GM19324 (cell line): ENCODE measurements at regions not wholly inside any gene's neighbourhood (a gene's known extent, or its start where the extent isn't known, plus 50 kb on each side); places are given as distances from the start of the nearest gene placed in this dataset.
"Not testable (repeated sequence)": the region's sequence is repeated elsewhere in the genome, so short reads cannot be mapped to it uniquely, and the experiment has no call there.

Experiments
- ATAC-seq: cut with Tn5 transposase; IDR thresholded peaks from one replicate; pipeline ENCODE4 v1.9.1; 2021; ENCODE audit warnings: mild to moderate bottlenecking, moderate library complexity; ENCODE audit not compliant: unreplicated experiment, low FRiP score

DNA sequence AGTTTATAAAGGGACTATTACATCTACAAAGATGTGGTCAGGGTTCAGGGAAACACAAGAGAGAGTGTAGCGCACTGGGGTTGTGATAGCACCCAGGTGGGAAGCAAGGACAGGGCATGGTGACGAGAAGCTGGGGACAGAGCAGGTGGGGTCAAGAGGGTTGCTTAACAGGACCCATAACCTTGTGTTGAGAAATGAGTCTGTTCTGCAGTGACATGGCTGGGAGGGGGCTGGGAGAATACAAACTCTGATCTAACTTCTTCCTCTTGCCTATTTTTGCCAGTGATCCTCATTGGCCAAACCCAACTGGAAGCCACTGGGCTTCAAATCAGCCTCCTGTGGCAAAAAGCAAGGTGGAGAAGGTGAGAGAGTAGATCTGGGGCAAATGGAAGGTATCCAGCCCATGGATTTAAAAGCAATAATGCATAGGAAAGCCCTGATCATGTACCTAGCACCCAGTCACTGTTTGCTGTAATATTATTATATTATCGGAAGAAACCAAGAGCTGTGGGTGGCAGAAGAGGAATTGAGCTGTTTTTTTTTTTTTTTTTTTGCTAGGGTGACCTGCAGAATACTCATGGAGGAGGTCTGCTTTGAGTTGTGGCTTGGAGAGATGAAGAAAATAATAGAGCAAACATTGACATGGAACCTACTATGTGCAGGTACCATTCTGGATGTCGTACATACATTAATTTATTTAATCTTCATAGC is 76.9 kb upstream of the ZFHX3 start:
- ATAC-seq, result no peak

DNA sequence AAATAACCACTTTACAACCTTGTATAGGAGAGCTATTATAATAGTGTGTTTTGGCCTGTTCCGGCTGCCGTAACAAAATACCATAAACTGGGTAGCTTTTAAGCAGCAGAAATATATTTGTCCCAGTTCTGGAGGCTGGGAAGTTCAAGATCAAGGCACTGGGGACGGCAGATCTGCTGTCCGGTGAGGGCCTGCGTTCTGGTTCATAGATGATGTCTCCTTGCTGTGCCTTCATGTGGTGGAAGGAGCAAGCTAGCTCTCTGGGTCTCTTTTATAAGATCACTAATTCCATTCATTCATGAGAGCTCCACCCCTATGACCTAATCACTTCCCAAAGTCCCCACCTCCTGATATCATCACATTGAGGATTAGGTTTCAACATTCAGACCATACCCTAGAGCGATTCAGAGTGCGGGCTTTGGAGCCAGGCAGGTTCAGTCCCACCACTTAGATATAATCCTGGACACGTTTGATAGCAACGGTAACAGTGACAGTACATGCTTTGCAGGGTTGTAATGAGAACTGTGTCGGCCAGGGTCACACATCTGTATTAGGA is 76.2 kb upstream of the ZFHX3 start:
- no peak for ATAC-seq

DNA sequence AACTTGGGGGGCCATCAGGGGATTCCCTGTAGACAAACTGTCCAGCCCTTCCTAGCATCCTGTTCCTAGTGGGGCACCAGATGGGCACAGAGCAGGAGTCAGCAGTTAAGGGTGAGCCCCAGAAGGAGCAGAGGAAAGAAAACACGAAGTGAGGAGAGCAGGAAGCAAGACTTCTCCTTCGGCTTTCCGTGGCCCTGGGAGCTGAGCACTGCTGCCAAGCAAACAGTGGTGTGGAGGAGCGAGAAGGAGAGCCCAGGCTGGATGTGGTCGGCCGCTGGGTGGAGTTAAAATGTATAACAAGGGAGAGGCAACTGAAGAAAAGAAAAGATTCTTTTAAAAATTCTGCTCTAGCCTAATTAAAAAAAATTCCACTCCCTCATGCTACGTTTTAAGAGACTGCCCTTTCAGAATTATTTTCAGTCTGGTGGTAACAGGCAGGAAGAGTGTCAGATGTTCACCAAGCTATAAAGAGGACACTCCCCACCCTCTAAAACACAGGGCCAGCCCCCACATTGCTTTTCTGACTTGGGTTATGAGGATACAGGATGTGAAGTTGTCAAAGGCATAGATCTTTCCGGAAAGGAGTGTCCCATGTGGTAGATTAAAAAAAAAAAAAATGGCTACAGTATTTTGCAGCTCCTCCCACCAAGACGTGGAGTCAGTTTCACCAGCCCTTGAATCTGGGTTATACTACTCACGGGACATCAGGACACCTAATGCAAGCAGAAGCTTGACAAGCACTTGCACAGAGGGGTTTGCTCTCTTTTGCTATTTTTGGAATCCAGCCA is 74.9 kb upstream of the ZFHX3 start:
- ATAC-seq, result no peak

- ATAC-seq, result no peak
These were observed 68.6 kb upstream of the ZFHX3 start for GRCh38 chr16:73116576-73116975.

GRCh38 chr16:73113336-73113735 is 65.4 kb upstream of the ZFHX3 start:
- ATAC-seq, result no peak

DNA sequence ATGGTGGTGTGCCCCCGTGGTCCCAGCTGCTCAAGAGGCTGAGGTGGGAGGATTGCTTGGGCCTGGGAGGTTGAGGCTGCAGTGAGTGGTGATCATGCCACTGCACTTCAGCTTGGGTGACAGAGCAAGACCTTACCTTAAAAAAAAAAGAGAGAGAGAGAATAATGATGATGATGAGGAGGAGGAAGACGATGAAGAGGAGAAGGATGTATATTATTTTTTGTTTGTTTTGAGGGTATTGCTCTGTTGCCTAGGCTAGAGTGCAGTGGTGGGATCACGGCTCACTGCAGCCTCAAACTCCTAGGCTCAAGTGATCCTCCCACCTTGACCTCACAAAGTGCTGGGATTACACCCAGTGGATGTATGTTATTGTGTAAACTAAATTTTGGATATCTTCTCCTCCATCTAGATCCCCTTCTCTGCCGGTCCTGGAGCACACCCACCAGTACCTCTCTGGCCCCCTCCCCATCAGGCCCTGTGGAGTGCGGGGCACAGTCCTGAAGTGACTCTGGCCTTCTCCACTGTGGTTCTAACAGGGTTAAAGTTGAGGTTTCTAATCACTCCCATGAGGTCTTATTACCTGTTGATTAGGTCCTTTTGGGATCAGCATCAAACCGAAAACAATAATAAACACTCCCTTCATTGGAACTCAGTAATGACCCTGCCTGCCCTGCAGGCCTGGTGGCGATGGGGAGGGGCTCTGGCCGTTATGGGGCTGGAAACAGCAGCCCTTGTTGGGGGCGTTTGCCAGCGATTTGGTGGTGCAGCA is 60.5 kb upstream of the ZFHX3 start:
- ATAC-seq, result no peak

DNA sequence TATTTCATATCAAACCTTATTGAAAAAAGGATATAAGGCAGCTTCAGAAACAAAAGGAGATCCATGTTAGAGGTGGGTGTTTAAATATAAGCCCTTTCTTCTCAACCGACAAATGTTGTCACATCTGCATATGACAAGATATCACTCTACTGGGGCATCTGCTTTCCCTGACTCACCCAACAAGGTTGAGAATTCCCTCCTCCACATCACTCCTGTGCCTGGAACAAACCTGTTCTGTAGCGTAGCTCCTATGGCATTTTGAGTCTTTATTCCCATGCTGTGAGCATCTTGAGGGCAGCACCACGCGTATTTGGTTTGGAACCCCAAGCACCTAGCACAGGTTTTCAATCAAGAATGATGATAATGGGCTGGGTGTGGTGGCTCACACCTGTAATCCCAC is 59.4 kb upstream of the ZFHX3 start:
- ATAC-seq, result no peak

GRCh38 chr16:73106329-73107034 is 58.6 kb upstream of the ZFHX3 start:
- ATAC-seq, result no peak

DNA sequence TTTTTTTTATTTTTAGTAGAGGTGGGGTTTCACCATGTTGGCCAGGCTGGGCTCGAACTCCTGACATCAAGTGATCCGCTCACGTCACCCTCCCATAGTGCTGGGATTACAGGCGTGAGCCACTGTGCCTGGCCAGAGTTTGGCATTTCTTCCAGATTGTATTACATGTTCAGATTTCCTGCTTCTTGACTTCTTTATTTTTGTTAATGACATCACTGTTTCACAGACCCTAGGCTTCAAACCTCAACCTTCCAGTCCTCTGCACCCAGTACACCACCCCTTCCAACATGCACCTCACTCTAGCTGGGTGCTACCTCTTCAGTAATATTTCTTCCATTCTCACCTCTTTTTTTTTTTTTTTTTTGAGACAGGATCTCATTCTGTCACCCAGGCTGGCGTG is 53.6 kb upstream of the ZFHX3 start:
- ATAC-seq, result no peak

GRCh38 chr16:73099601-73100000 is 51.7 kb upstream of the ZFHX3 start:
- ATAC-seq, result not testable (repeated sequence)
